ENCODE measurements at regions not wholly inside any gene's neighbourhood (a gene's known extent, or its start where the extent isn't known, plus 50 kb on each side); places are given as distances from the start of the nearest gene placed in this dataset.

DNA sequence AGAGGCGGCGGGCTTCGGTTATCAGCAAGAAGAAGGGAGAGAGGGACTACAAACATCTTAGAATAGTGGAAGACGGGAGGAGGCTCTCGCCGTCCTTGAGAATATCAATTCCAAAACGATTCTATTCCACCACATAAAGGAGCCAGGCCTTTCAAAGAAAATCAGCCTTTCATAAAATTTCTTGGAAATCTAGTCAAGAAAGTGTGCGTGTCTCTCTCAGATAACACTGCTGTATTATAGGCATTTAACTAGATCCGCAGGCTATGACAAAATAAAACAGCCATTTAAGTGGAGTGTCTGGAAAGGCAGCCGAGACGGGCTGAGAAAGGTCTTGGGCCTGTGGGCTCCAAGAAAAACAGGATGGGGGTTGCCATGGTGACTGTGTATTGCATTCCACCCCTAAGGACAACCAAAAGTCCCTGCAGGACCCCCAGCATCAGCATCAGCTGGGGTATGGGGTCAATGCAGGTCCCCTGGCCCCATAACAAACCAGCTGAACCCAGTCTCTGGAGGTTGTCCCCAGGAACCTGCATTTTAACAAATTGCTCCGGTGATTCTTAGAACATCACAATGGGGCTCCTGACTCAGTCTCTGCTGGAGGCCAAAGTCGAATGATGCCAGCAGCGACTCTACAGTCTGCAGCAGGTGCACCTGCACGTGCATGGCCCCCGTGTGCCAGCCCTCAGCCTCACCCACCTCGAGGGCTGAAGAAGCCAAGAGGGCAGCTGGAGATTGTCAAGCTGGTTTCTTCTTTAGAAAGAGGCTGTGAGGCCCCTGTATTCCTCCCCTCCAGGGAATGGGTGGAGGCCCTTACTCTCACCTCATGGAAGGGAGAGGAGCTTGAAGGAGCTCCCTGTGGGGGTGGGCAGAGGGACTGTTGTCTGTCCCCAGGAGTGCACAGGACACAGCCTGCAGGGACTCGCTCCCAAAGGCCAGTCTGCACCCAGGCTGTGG lies 287.4 kb downstream of the NPHP4 start:
- TF ChIP-seq POLR2A (IDR thresholded peaks at IDR 0.05): no peak
- TF ChIP-seq, protein P1, sequence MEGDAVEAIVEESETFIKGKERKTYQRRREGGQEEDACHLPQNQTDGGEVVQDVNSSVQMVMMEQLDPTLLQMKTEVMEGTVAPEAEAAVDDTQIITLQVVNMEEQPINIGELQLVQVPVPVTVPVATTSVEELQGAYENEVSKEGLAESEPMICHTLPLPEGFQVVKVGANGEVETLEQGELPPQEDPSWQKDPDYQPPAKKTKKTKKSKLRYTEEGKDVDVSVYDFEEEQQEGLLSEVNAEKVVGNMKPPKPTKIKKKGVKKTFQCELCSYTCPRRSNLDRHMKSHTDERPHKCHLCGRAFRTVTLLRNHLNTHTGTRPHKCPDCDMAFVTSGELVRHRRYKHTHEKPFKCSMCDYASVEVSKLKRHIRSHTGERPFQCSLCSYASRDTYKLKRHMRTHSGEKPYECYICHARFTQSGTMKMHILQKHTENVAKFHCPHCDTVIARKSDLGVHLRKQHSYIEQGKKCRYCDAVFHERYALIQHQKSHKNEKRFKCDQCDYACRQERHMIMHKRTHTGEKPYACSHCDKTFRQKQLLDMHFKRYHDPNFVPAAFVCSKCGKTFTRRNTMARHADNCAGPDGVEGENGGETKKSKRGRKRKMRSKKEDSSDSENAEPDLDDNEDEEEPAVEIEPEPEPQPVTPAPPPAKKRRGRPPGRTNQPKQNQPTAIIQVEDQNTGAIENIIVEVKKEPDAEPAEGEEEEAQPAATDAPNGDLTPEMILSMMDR (IDR thresholded peaks at IDR 0.05): no peak
